ENCODE measurements at regions not wholly inside any gene's neighbourhood (a gene's known extent, or its start where the extent isn't known, plus 50 kb on each side); places are given as distances from the start of the nearest gene placed in this dataset.

- H3K23ac ChIP-seq (ENCODE audit: low read length) = no peak overlapping the region
- no peak overlapping the region for H3K4me3 ChIP-seq (ENCODE audit: low read length)
- no peak overlapping the region for H3K4me2 ChIP-seq (ENCODE audit: low read length)
- H2BK5ac ChIP-seq (ENCODE audit: low read length) = no peak overlapping the region
- DNase-seq = no peak
- H3K27ac ChIP-seq (ENCODE audit: low read depth, low read length) = no peak overlapping the region
- no peaks in the 10 kb centered on the region for H3K79me1 ChIP-seq (ENCODE audit: low read length)
- H4K5ac ChIP-seq (ENCODE audit: low read length) = no peak overlapping the region
- H3K9ac ChIP-seq (ENCODE audit: low read length) = no peak overlapping the region
- no peaks in the 10 kb centered on the region for H3K36me3 ChIP-seq (ENCODE audit: control insufficient read depth, insufficient read depth, low read length)
- no peaks in the 10 kb centered on the region for H3K4me1 ChIP-seq (ENCODE audit: control insufficient read depth, low read depth, low read length)
- no peak overlapping the region for H4K8ac ChIP-seq (ENCODE audit: low read depth, low read length)
- H2BK120ac ChIP-seq (ENCODE audit: low read depth, low read length) = no peak overlapping the region
- H2BK15ac ChIP-seq (replicated peaks; ENCODE audit: low read depth) = no peak overlapping the region
- no peak overlapping the region for H3K56ac ChIP-seq (ENCODE audit: low read length)
- H3K79me2 ChIP-seq (ENCODE audit: control insufficient read depth, insufficient read depth, low read length) = no peaks in the 10 kb centered on the region
- no peak overlapping the region for H3K18ac ChIP-seq (ENCODE audit: low read length)
- no peaks in the 10 kb centered on the region for H3K27me3 ChIP-seq (ENCODE audit: insufficient read depth, low read length, poor library complexity)
- H2AK5ac ChIP-seq (ENCODE audit: low read length) = no peak overlapping the region
- H3K4ac ChIP-seq (ENCODE audit: low read depth, low read length) = no peak overlapping the region
These were observed 725.4 kb upstream of the NR2F2 start for GRCh38 chr15:95605098-95605497.

- Histone ChIP-seq H3K4ac (ENCODE audit: low read depth, low read length) (no peak overlapping the region), H3K4me1 (ENCODE audit: control insufficient read depth, low read depth, low read length) (no peaks in the 10 kb centered on the region)
These were observed 723.9 kb upstream of the NR2F2 start for GRCh38 chr15:95606551-95606950.

GRCh38 chr15:95608371-95608770, 722.1 kb upstream of the NR2F2 start:
- no peaks in the 10 kb centered on the region for H3K79me2 ChIP-seq (ENCODE audit: control insufficient read depth, insufficient read depth, low read length)
- H3K4me2 ChIP-seq (ENCODE audit: low read length) = no peak overlapping the region
- WGBS (ENCODE audit: extremely low coverage, insufficient coverage, low lambda C conversion rate) = no CpG with 5 or more reads among the region's 4 CpGs
- H2BK15ac ChIP-seq (replicated peaks; ENCODE audit: low read depth) = no peak overlapping the region
- no peaks in the 10 kb centered on the region for H3K4me1 ChIP-seq (ENCODE audit: control insufficient read depth, low read depth, low read length)
- no peak overlapping the region for H2BK5ac ChIP-seq (ENCODE audit: low read length)
- H3K36me3 ChIP-seq (ENCODE audit: control insufficient read depth, insufficient read depth, low read length) = no peaks in the 10 kb centered on the region
- no peak overlapping the region for H2AK5ac ChIP-seq (ENCODE audit: low read length)
- DNase-seq = no peak
- no peak overlapping the region for H4K5ac ChIP-seq (ENCODE audit: low read length)
- H3K79me1 ChIP-seq (ENCODE audit: low read length) = no peaks in the 10 kb centered on the region
- H3K23ac ChIP-seq (ENCODE audit: low read length) = no peak overlapping the region
- no peak overlapping the region for H3K9ac ChIP-seq (ENCODE audit: low read length)
- no peak overlapping the region for H3K4me3 ChIP-seq (ENCODE audit: low read length)
- no peak overlapping the region for H3K4ac ChIP-seq (ENCODE audit: low read depth, low read length)
- no peak overlapping the region for H3K56ac ChIP-seq (ENCODE audit: low read length)
- no peak overlapping the region for H3K27ac ChIP-seq (ENCODE audit: low read depth, low read length)
- H3K27me3 ChIP-seq (ENCODE audit: insufficient read depth, low read length, poor library complexity) = no peaks in the 10 kb centered on the region
- H2BK120ac ChIP-seq (ENCODE audit: low read depth, low read length) = no peak overlapping the region
- no peak overlapping the region for H3K18ac ChIP-seq (ENCODE audit: low read length)
- H4K8ac ChIP-seq (ENCODE audit: low read depth, low read length) = no peak overlapping the region

More at GRCh38 chr15:95606551-95606950, 723.9 kb upstream of the NR2F2 start:
- Histone ChIP-seq H2BK15ac (replicated peaks; ENCODE audit: low read depth) (no peak overlapping the region), H3K18ac (ENCODE audit: low read length) (no peak overlapping the region), H3K4me2 (ENCODE audit: low read length) (no peak overlapping the region), H3K27ac (ENCODE audit: low read depth, low read length) (no peak overlapping the region), H2AK5ac (ENCODE audit: low read length) (no peak overlapping the region), H3K27me3 (ENCODE audit: insufficient read depth, low read length, poor library complexity) (no peaks in the 10 kb centered on the region), H3K9ac (ENCODE audit: low read length) (no peak overlapping the region), H4K8ac (ENCODE audit: low read depth, low read length) (no peak overlapping the region), H2BK120ac (ENCODE audit: low read depth, low read length) (no peak overlapping the region), H3K79me2 (ENCODE audit: control insufficient read depth, insufficient read depth, low read length) (no peaks in the 10 kb centered on the region), H3K56ac (ENCODE audit: low read length) (no peak overlapping the region), H2BK5ac (ENCODE audit: low read length) (no peak overlapping the region), H3K23ac (ENCODE audit: low read length) (no peak overlapping the region), H3K4me3 (ENCODE audit: low read length) (no peak overlapping the region), H4K5ac (ENCODE audit: low read length) (no peak overlapping the region), H3K36me3 (ENCODE audit: control insufficient read depth, insufficient read depth, low read length) (no peaks in the 10 kb centered on the region), H3K79me1 (ENCODE audit: low read length) (no peaks in the 10 kb centered on the region)
- no peak for DNase-seq
- no CpG with 5 or more reads among the region's 2 CpGs for WGBS (ENCODE audit: extremely low coverage, insufficient coverage, low lambda C conversion rate)

GRCh38 chr15:95609096-95609495, 721.4 kb upstream of the NR2F2 start:
- no peak overlapping the region for H3K23ac ChIP-seq (ENCODE audit: low read length)
- H4K8ac ChIP-seq (ENCODE audit: low read depth, low read length) = no peak overlapping the region
- WGBS (ENCODE audit: extremely low coverage, insufficient coverage, low lambda C conversion rate) = no CpG with 5 or more reads among the region's 3 CpGs
- no peak overlapping the region for H3K4ac ChIP-seq (ENCODE audit: low read depth, low read length)
- H3K27ac ChIP-seq (ENCODE audit: low read depth, low read length) = no peak overlapping the region
- H3K4me3 ChIP-seq (ENCODE audit: low read length) = no peak overlapping the region
- H2BK120ac ChIP-seq (ENCODE audit: low read depth, low read length) = no peak overlapping the region
- H3K79me2 ChIP-seq (ENCODE audit: control insufficient read depth, insufficient read depth, low read length) = no peaks in the 10 kb centered on the region
- no peaks in the 10 kb centered on the region for H3K27me3 ChIP-seq (ENCODE audit: insufficient read depth, low read length, poor library complexity)
- H3K56ac ChIP-seq (ENCODE audit: low read length) = no peak overlapping the region
- H4K5ac ChIP-seq (ENCODE audit: low read length) = no peak overlapping the region
- no peak overlapping the region for H3K9ac ChIP-seq (ENCODE audit: low read length)
- DNase-seq = no peak
- H3K36me3 ChIP-seq (ENCODE audit: control insufficient read depth, insufficient read depth, low read length) = no peaks in the 10 kb centered on the region
- no peak overlapping the region for H2BK5ac ChIP-seq (ENCODE audit: low read length)
- H2BK15ac ChIP-seq (replicated peaks; ENCODE audit: low read depth) = no peak overlapping the region
- no peaks in the 10 kb centered on the region for H3K79me1 ChIP-seq (ENCODE audit: low read length)
- H3K18ac ChIP-seq (ENCODE audit: low read length) = no peak overlapping the region
- no peaks in the 10 kb centered on the region for H3K4me1 ChIP-seq (ENCODE audit: control insufficient read depth, low read depth, low read length)
- H2AK5ac ChIP-seq (ENCODE audit: low read length) = no peak overlapping the region
- H3K4me2 ChIP-seq (ENCODE audit: low read length) = no peak overlapping the region

GRCh38 chr15:95610945-95611344, 719.6 kb upstream of the NR2F2 start:
- no peak overlapping the region for H3K9ac ChIP-seq (ENCODE audit: low read length)
- H3K4me1 ChIP-seq (ENCODE audit: control insufficient read depth, low read depth, low read length) = no peaks in the 10 kb centered on the region
- H2BK120ac ChIP-seq (ENCODE audit: low read depth, low read length) = no peak overlapping the region
- no CpG with 5 or more reads among the region's 2 CpGs for WGBS (ENCODE audit: extremely low coverage, insufficient coverage, low lambda C conversion rate)
- no peak overlapping the region for H3K4me3 ChIP-seq (ENCODE audit: low read length)
- no peak overlapping the region for H4K5ac ChIP-seq (ENCODE audit: low read length)
- no peak overlapping the region for H2BK5ac ChIP-seq (ENCODE audit: low read length)
- H2BK15ac ChIP-seq (replicated peaks; ENCODE audit: low read depth) = no peak overlapping the region
- no peaks in the 10 kb centered on the region for H3K36me3 ChIP-seq (ENCODE audit: control insufficient read depth, insufficient read depth, low read length)
- H3K79me2 ChIP-seq (ENCODE audit: control insufficient read depth, insufficient read depth, low read length) = no peaks in the 10 kb centered on the region
- H3K27ac ChIP-seq (ENCODE audit: low read depth, low read length) = no peak overlapping the region
- no peak overlapping the region for H2AK5ac ChIP-seq (ENCODE audit: low read length)
- H3K23ac ChIP-seq (ENCODE audit: low read length) = no peak overlapping the region
- no peak overlapping the region for H3K4ac ChIP-seq (ENCODE audit: low read depth, low read length)
- H3K79me1 ChIP-seq (ENCODE audit: low read length) = no peaks in the 10 kb centered on the region
- no peak overlapping the region for H4K8ac ChIP-seq (ENCODE audit: low read depth, low read length)
- no peak for DNase-seq
- H3K56ac ChIP-seq (ENCODE audit: low read length) = no peak overlapping the region
- no peak overlapping the region for H3K18ac ChIP-seq (ENCODE audit: low read length)
- H3K27me3 ChIP-seq (ENCODE audit: insufficient read depth, low read length, poor library complexity) = no peaks in the 10 kb centered on the region
- H3K4me2 ChIP-seq (ENCODE audit: low read length) = no peak overlapping the region

- H3K27ac ChIP-seq (ENCODE audit: low read depth, low read length) = no peak overlapping the region
- H2AK5ac ChIP-seq (ENCODE audit: low read length) = no peak overlapping the region
- no peaks in the 10 kb centered on the region for H3K4me1 ChIP-seq (ENCODE audit: control insufficient read depth, low read depth, low read length)
- no peaks in the 10 kb centered on the region for H3K36me3 ChIP-seq (ENCODE audit: control insufficient read depth, insufficient read depth, low read length)
- no peak overlapping the region for H3K18ac ChIP-seq (ENCODE audit: low read length)
- H3K4me2 ChIP-seq (ENCODE audit: low read length) = no peak overlapping the region
- H2BK15ac ChIP-seq (replicated peaks; ENCODE audit: low read depth) = no peak overlapping the region
- H3K4ac ChIP-seq (ENCODE audit: low read depth, low read length) = no peak overlapping the region
- H3K23ac ChIP-seq (ENCODE audit: low read length) = no peak overlapping the region
- H4K5ac ChIP-seq (ENCODE audit: low read length) = no peak overlapping the region
- H2BK5ac ChIP-seq (ENCODE audit: low read length) = no peak overlapping the region
- no peak overlapping the region for H3K56ac ChIP-seq (ENCODE audit: low read length)
- no peak overlapping the region for H4K8ac ChIP-seq (ENCODE audit: low read depth, low read length)
- H3K79me1 ChIP-seq (ENCODE audit: low read length) = no peaks in the 10 kb centered on the region
- H3K79me2 ChIP-seq (ENCODE audit: control insufficient read depth, insufficient read depth, low read length) = no peaks in the 10 kb centered on the region
- no peak overlapping the region for H3K4me3 ChIP-seq (ENCODE audit: low read length)
- DNase-seq = no peak
- no CpG with 5 or more reads among the region's 3 CpGs for WGBS (ENCODE audit: extremely low coverage, insufficient coverage, low lambda C conversion rate)
- H2BK120ac ChIP-seq (ENCODE audit: low read depth, low read length) = no peak overlapping the region
- no peaks in the 10 kb centered on the region for H3K27me3 ChIP-seq (ENCODE audit: insufficient read depth, low read length, poor library complexity)
- H3K9ac ChIP-seq (ENCODE audit: low read length) = no peak overlapping the region
These were observed 715.1 kb upstream of the NR2F2 start for GRCh38 chr15:95615436-95615835.
